Putamen (tissue), 1 donor: ENCODE measurements at regions not wholly inside any gene's neighbourhood (a gene's known extent, or its start where the extent isn't known, plus 50 kb on each side); places are given as distances from the start of the nearest gene placed in this dataset.

ENCODE experiments used
- DNase-seq: peaks from one replicate; pipeline ENCODE4 v3.0.0-alpha.2; 2016; ENCODE audit warnings: low spot score

- no peak for DNase-seq
Observed at GRCh38 chr13:33519561-33520467, 234.3 kb upstream of the STARD13 start.

- no peak for DNase-seq
Observed at GRCh38 chr13:33520468-33520839, 234.9 kb upstream of the STARD13 start.

DNA sequence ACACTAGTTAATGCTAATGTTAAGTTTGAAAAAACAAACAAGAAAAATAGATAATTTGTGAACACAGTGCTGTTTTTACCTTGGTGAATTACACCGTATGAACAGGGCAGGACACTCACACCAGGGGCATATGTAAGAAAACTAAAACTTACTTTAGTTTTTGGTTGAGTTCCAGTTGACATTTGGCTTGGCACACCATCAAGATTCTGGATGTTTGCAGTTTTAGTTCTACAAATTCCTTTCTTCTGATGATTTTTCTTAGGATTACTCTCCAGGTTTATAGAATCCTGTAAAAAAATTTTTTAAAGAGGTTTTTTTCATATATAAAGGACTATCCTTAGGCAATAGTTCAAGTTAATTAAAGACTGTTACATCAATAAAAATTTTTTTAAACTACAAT, 238.5 kb upstream of the STARD13 start:
- no peak for DNase-seq

GRCh38 chr13:33525763-33526162, 240.2 kb upstream of the STARD13 start:
- DNase-seq, result no peak

DNA sequence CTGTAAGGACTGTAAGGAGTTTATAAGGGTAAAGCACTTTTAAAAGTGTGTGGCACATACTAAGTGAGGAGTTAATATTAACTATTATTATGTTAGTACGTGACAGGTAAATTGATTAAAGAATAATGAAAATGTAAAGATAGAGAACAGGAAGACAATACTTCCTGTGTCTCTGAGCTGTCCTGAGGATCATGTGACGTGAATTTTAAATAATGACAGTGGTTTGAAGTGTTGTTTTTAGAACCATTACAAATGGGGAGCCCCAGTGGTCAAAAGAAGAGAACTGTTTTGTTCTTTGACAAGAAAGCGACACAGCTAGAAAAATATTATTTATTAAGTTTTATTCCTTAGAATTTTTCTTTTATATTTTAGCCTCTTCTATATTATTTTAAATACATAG, 241.2 kb upstream of the STARD13 start:
- no peak for DNase-seq

DNA sequence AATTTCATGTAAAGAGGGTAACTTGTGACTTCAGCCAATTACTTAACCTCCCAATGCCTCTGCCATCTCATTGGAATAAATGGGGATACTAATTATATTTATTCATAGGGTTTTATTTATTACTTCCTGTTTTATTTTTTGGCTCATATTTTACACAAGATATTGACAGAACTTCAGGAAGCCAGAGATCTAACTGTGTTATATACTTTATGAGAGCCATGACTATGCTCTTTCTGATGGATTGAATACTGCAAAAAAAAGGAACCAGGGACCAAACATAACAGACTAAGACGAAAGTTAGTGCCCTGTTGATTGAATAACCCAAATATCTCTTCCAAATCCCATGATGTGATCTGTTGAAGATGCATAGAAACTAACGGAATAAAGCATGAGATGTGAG, 243.3 kb upstream of the STARD13 start:
- DNase-seq, result no peak

GRCh38 chr13:33531484-33531883, 245.9 kb upstream of the STARD13 start:
- DNase-seq, result no peak

DNA sequence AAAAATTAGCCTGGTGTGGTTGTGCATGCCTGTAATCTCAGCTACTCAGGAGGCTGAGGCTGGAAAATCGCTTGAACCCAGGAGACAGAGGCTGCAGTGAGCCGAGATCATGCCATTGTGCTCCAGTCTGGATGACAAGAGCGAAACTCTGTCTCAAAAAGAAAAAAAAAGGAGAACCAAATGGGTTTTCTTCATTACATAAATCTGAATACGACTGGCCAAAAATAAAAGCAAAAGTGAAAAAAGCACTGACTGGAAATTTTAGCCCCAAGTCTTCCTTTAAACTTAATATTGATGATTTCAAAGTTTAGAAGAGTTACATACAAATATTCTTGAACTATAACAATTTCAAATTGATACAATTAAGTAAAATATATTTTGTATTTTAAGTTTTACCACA, 249.5 kb upstream of the STARD13 start:
- DNase-seq, result no peak

DNA sequence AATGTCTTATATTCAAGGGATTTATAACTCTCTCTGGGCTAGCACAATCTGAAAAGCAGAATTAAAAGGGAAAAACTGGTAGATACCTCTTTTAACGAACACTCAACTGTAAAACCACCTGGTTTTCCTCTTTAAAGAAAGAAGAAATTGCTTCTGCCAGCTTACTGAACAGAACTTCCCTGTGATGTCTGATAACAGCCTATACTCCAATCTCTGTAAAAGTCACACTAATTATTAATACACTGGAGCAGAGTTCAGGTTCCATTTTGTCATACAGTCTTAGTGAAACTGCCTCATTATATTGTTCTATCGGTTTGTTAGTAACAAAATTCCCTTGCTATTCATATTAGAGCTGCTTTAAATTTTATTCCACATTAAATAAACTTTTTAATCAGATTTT, 251.0 kb upstream of the STARD13 start:
- no peak for DNase-seq

- DNase-seq, result no peak
Observed at GRCh38 chr13:33537026-33537425, 251.5 kb upstream of the STARD13 start.

DNA sequence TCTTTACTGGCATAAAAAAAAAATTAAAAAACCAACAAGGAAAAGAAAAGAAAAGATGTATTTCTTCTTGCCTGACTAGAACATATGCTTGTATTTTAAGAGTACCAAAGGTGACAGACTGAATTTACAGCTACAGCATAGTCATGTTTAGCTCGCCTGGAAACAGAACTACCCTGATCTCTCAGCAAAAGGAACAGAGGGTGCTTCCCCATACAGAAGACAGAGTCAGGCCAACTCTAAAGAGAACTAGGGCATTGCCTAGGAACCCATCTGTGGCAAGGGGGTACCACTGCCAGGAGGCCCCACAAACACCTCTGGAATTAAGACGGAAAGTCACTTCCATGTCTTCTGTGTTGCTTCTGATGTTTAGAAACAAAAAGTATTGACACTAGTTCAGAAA, 252.1 kb upstream of the STARD13 start:
- DNase-seq, result no peak

DNA sequence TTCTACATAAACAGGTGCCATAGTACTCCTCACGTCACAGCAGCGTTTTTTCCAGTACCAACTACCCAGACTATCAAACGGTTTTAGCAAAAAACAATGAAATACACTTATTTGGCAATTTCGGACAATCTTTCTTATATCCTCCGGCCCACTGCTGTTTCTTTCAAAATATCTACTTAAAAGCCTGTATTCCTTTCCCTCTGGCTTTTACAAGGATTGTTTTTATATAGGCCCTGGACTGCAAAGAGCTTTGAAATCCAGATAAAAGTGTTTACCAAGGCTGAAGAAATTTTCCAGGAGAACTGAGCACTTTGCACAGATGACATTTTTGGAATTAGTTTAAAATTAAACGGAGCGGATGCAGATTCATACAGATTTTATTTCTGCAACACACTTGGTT, 255.9 kb upstream of the STARD13 start:
- DNase-seq, result no peak

GRCh38 chr13:33541962-33542308, 256.4 kb upstream of the STARD13 start:
- no peak for DNase-seq

DNA sequence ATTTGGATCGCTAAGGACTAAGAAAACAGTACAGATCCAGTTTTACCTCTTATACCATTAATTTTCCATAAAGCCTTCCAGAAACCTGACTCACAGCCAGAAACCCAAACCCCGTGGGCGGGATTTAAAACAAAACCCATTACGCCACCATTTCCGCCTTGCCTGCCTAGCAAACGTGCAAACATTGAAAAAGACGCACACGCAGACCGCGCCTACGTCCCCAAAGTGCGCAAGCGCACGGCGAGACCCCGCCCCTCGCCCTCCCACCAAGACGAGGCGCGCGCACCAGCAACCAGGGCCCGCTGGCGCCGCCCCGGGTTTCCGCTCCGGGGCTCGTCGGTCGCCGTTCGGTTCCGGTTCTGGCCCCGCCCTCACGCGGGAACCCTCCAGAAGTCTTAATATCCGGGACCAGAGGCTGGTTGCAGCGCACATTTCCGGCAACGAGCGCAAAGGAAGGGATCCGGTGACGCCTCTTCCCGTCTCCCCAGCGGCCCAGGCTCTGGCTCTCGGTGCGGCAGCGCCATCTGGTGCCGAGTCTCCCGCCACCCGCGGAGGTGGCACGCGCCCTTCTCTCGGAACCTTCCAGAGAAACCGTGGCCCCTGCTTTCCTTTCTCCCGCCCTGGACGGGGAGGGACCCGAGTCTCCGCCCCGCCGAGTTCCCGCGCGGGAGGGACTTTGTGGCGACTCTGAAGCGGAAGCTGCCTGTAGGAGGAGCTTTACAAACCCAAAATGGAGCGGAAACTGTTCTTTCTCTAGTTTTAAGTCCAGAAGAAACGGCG, 256.9 kb upstream of the STARD13 start:
- peak; percentile 98 for DNase-seq

GRCh38 chr13:33543089-33543459, 257.5 kb upstream of the STARD13 start:
- no peak for DNase-seq

DNA sequence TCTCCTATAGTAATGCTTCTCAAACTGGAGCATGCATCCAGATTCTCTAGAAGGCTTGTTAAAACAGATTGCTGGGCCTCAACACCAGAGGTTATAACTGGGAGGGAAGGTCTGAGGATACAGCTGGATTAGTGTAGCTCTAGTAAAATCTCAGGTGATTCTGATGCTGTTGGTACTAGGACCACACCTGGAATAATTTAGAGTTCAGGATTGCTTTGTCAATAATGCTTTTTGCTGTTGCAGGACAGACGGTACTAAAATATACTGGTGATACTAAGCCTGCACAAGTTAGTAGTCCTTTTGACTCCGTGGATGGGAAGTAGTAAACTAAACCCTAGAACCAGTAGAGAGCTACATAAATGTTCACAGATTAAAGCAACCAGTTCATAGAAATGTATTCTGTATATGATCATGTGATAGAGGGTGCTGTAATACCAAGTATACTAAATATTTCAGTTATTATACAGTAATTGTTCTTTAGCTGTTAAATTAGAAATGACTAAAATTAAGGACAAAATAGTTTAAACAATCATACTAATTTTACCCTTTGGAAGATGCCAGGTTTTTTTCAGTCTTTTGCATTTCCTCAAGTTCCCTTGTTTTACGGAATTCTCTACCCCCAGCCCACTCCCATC, 258.2 kb upstream of the STARD13 start:
- no peak for DNase-seq

GRCh38 chr13:33544308-33544707, 258.8 kb upstream of the STARD13 start:
- DNase-seq, result no peak

DNA sequence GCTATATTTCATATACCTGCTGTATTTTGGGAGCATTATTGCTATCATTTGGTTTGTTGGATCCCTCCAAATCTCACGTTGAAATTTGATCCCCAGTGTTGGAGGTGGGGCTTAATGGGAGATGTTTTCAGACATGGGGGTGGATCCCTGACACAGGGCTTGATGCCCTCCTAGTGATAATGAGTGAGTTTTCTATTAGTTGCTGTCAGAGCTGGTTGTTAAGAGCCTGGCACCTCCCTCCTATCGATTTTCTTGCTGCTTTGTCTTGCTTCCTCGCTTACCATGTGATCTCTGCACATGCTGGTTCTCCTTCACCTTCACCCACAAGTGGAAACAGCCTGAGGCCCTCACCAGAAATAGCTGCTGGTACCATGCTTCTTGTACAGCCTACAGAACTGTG, 259.9 kb upstream of the STARD13 start:
- no peak for DNase-seq

- DNase-seq, result no peak
Observed at GRCh38 chr13:33547035-33547434, 261.5 kb upstream of the STARD13 start.

DNA sequence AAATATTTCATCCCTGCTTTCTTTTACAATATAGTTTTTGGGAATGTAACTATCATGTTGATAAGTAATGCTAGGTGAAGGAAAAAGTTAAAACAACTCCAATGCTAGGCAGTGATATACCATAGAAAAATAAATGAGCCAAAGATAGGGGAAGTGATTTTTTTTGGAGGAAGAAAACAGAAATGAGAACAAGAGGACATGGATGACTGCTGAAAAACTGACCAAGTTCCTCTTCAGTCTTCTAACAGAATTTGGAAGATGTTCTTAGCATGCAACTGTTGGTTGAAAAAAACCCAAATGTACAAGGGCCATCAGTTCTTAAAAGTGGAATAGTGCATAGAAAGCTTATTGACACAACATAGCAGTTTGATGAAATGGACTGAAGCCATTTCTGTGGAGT, 262.5 kb upstream of the STARD13 start:
- no peak for DNase-seq

DNA sequence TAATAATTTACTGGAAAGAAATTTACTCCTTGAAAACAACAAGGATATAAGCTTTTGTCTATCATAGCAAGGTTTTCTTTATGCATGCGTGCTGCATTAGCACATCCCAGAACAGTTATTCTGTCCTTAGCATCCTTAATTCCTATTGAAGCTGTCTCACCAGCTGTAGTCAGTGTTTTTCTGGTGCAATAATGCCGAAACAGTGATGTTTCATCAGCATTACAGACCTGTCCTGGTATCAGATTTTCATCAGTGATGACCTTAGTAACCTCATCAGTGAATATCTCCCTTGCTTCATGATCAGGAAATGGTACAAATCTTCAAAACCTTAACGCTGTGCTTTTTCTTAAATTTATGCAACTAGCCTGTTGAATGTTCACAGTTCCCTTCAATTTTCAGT, 264.7 kb upstream of the STARD13 start:
- DNase-seq, result no peak

- DNase-seq, result no peak
Observed at GRCh38 chr13:33550885-33551284, 265.3 kb upstream of the STARD13 start.
